Gastroesophageal sphincter (tissue), 3 donors: ENCODE measurements at regions not wholly inside any gene's neighbourhood (a gene's known extent, or its start where the extent isn't known, plus 50 kb on each side); places are given as distances from the start of the nearest gene placed in this dataset.

ENCODE experiments used
- CTCF ChIP-seq, 4 experiments: fragments of 200-600 bp in 2 of 4; fragments of 450-650 bp in 2 of 4; sonication (generic) in 1 of 4; IDR thresholded peaks; one replicate each; pipeline ENCODE4 v1.5.1; 2017 to 2019; ENCODE audit warnings: antibody characterized with exemption in 4 of 4, mild to moderate bottlenecking in 2 of 4, moderate library complexity in 2 of 4
- POLR2A ChIP-seq, 2 donors: fragments of 450-650 bp; IDR thresholded peaks; one replicate each; pipeline ENCODE4 v1.6.1; 2017; ENCODE audit warnings: antibody characterized with exemption in 2 of 2, mild to moderate bottlenecking in 2 of 2, moderate library complexity in 1 of 2
- POLR2AphosphoS5 ChIP-seq: sonication (generic); formaldehyde crosslinking; IDR thresholded peaks from one replicate; pipeline ENCODE4 v1.6.1; 2017; ENCODE audit warnings: antibody characterized with exemption

GRCh38 chr13:47610687-47611086 is 390.4 kb downstream of the SUCLA2 start:
- no peak for TF ChIP-seq POLR2AphosphoS5
- TF ChIP-seq CTCF (IDR thresholded peaks at IDR 0.05): no peak
- no peak for TF ChIP-seq POLR2A (IDR thresholded peaks at IDR 0.05)
